ENCODE measurements at regions not wholly inside any gene's neighbourhood (a gene's known extent, or its start where the extent isn't known, plus 50 kb on each side); places are given as distances from the start of the nearest gene placed in this dataset.

DNA sequence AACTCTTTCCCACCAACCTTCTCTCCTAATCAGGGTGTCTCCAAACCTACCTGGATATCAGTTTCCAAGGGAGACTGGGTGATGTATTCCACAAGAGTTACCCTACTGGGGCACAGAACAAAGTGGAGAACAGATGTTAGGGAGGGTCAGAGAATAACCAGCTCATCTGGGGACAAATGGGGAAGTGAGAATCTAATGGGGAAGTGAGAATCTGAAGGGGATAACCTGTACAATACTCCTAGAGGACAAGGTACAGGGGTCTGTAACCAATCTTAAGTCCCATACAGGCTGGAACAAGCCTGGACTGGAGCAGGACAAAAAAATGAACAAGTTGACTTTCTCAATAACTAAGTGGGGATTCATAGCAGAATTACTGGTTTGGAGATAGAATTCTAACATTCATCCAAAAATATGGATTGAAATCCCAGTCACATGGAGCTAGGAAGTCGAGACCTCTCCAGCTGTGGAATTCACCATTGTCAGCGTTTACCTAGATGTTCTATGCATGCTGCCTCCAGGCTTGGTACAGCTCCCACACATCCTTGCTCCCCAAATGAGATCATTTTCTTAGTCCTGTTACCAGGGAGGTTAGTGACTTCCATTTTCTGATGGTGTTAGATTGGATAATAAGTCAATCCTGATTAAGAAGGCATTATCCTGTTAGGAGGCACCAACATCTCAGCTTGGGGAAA, 214.8 kb upstream of the MOCS1 start:
- TF ChIP-seq, protein P1, sequence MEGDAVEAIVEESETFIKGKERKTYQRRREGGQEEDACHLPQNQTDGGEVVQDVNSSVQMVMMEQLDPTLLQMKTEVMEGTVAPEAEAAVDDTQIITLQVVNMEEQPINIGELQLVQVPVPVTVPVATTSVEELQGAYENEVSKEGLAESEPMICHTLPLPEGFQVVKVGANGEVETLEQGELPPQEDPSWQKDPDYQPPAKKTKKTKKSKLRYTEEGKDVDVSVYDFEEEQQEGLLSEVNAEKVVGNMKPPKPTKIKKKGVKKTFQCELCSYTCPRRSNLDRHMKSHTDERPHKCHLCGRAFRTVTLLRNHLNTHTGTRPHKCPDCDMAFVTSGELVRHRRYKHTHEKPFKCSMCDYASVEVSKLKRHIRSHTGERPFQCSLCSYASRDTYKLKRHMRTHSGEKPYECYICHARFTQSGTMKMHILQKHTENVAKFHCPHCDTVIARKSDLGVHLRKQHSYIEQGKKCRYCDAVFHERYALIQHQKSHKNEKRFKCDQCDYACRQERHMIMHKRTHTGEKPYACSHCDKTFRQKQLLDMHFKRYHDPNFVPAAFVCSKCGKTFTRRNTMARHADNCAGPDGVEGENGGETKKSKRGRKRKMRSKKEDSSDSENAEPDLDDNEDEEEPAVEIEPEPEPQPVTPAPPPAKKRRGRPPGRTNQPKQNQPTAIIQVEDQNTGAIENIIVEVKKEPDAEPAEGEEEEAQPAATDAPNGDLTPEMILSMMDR (IDR thresholded peaks at IDR 0.05 in 8 of 11, conservative IDR thresholded peaks at IDR 0.05 in 3 of 11) = no peak
- no peak for TF ChIP-seq POLR2A (IDR thresholded peaks at IDR 0.05)
- no peak for TF ChIP-seq POLR2AphosphoS5 (IDR thresholded peaks at IDR 0.05)
